ENCODE measurements at regions not wholly inside any gene's neighbourhood (a gene's known extent, or its start where the extent isn't known, plus 50 kb on each side); places are given as distances from the start of the nearest gene placed in this dataset.

DNA sequence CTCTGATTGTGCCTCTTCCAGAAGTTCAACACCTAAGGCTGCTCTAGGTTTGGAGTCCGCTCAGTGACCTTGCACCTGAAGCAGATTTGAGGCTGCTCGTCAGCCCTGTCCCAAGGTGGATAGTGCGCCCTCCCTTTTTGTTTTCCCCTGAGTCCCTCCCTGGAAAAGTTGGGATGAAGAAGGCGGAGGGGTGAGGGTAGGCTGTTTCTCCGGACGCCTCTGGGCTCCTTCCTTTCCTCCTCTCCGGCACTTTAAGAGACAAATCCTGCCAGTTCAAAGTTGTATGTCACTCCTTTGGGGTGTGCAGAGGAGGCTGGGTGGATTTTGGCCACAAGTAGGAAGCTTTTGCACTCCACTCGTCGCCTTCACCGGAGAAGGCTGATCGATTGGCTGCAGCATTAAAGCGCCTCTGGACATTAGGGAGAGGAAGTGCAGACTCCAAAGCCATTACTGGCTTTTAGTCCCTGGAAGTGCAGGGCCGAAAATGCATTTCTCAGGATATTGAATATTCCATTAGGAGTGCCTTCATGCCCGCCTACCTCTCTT, 81.9 kb upstream of the PRKG1 start:
- H3K4me3 ChIP-seq (ENCODE audit: low read length) = no peak overlapping the region
- no peaks in the 10 kb centered on the region for H3K9me3 ChIP-seq (ENCODE audit: control insufficient read depth, insufficient read depth, low read length)
- H3K4me1 ChIP-seq (ENCODE audit: control insufficient read depth, low read length) = no peaks in the 10 kb centered on the region
- no peaks in the 10 kb centered on the region for H3K9me2 ChIP-seq (replicated peaks; ENCODE audit: control insufficient read depth, low read length)
- H3F3A ChIP-seq (ENCODE audit: control insufficient read depth, insufficient read depth) = no peaks in the 10 kb centered on the region
- H3K79me2 ChIP-seq (ENCODE audit: control insufficient read depth, low read length) = no peaks in the 10 kb centered on the region
- no peak overlapping the region for H3K27ac ChIP-seq (ENCODE audit: low read depth, low read length)
- no peaks in the 10 kb centered on the region for H4K20me1 ChIP-seq (ENCODE audit: control insufficient read depth, insufficient read depth, low read depth, low read length)
- no peaks in the 10 kb centered on the region for H3K36me3 ChIP-seq (ENCODE audit: control insufficient read depth, low read length)
- peaks cover 10% of the 10 kb centered on the region for H3K27me3 ChIP-seq (ENCODE audit: control insufficient read depth, low read length)
- H3K4me2 ChIP-seq (ENCODE audit: low read length) = no peak overlapping the region
- TF ChIP-seq, protein P1, sequence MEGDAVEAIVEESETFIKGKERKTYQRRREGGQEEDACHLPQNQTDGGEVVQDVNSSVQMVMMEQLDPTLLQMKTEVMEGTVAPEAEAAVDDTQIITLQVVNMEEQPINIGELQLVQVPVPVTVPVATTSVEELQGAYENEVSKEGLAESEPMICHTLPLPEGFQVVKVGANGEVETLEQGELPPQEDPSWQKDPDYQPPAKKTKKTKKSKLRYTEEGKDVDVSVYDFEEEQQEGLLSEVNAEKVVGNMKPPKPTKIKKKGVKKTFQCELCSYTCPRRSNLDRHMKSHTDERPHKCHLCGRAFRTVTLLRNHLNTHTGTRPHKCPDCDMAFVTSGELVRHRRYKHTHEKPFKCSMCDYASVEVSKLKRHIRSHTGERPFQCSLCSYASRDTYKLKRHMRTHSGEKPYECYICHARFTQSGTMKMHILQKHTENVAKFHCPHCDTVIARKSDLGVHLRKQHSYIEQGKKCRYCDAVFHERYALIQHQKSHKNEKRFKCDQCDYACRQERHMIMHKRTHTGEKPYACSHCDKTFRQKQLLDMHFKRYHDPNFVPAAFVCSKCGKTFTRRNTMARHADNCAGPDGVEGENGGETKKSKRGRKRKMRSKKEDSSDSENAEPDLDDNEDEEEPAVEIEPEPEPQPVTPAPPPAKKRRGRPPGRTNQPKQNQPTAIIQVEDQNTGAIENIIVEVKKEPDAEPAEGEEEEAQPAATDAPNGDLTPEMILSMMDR (IDR thresholded peaks at IDR 0.05; ENCODE audit: low read depth, low read length, poor library complexity, severe bottlenecking) = no peak
- TF ChIP-seq EZH2phosphoT487 (IDR thresholded peaks at IDR 0.05; ENCODE audit: borderline replicate concordance, low read length) = no peak

DNA sequence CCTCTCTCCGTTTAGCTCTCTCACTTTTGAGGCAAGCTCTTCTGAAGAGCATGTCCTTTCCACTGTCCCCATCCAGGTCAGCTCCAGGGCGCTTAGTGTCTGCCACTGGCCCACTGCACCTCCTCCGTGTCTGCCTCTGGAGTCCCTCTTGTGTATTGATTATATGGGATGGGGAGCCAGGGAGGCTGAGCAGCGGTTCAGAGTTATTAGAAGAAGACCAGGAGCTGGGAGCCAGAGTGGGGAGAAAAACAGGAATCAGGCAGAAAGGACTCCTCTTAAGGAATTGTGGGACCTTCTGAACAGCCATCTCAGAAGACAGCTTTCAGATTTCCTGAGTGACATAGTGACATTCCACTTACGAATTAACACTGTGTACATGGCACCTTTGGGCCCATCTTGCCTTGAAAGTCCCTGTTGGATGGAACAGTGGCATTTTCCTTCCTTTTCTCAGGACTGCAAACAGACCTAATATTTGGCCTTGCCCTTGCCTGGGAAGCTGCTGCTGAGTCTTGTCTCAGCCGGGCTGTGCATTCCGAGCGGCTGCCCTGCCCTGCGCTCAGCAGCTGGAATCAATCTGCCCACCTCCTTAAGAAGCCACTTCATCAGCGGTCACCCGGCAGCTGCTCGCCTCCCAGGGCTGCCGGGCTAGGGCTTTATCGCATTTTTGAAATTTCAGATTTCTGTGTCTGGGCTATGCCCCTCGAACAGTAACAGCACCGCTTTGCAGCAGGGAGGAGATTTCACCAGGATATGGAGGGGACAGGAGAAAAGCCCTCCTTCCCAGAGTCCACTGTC, 81.1 kb upstream of the PRKG1 start:
- Histone ChIP-seq H3F3A (ENCODE audit: control insufficient read depth, insufficient read depth) (no peaks in the 10 kb centered on the region), H3K27me3 (ENCODE audit: control insufficient read depth, low read length) (peaks cover 12% of the 10 kb centered on the region), H3K9me3 (ENCODE audit: control insufficient read depth, insufficient read depth, low read length) (no peaks in the 10 kb centered on the region), H3K4me3 (ENCODE audit: low read length) (no peak overlapping the region), H4K20me1 (ENCODE audit: control insufficient read depth, insufficient read depth, low read depth, low read length) (no peaks in the 10 kb centered on the region), H3K27ac (ENCODE audit: low read depth, low read length) (no peak overlapping the region), H3K79me2 (ENCODE audit: control insufficient read depth, low read length) (no peaks in the 10 kb centered on the region), H3K4me1 (ENCODE audit: control insufficient read depth, low read length) (no peaks in the 10 kb centered on the region), H3K9me2 (replicated peaks; ENCODE audit: control insufficient read depth, low read length) (no peaks in the 10 kb centered on the region), H3K36me3 (ENCODE audit: control insufficient read depth, low read length) (no peaks in the 10 kb centered on the region), H3K4me2 (ENCODE audit: low read length) (no peak overlapping the region)
- TF ChIP-seq EZH2phosphoT487 (IDR thresholded peaks at IDR 0.05; ENCODE audit: borderline replicate concordance, low read length) = no peak
- TF ChIP-seq, protein P1 (IDR thresholded peaks at IDR 0.05; ENCODE audit: low read depth, low read length, poor library complexity, severe bottlenecking) = no peak

DNA sequence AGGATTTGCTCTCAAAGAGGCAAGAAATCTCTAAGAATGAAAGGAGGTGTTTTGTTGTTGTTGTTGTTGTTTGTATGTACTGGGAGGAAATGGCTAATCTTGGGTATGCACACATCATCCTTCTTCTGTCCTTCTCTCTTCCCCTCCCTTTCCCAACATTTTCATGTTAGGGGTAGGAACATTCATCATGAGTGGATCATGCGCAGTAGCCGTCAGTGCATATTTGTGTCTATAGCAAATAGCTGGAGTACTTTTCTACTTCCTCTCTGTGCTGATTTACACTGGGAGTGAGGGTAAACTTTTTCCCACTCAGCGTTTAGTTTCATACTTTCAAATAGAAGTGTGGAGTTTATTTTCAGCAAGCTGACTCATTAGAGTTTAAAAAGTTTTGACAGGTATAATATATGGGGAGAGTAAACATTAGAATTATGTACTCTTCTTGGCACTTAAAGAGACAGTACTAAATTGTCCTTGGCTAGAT, 80.5 kb upstream of the PRKG1 start:
- Histone ChIP-seq H3K27ac (ENCODE audit: low read depth, low read length) (no peak overlapping the region), H3K9me3 (ENCODE audit: control insufficient read depth, insufficient read depth, low read length) (no peaks in the 10 kb centered on the region), H3K27me3 (ENCODE audit: control insufficient read depth, low read length) (peaks cover 12% of the 10 kb centered on the region), H3K9me2 (replicated peaks; ENCODE audit: control insufficient read depth, low read length) (no peaks in the 10 kb centered on the region), H3K79me2 (ENCODE audit: control insufficient read depth, low read length) (no peaks in the 10 kb centered on the region), H3K4me3 (ENCODE audit: low read length) (no peak overlapping the region), H3K36me3 (ENCODE audit: control insufficient read depth, low read length) (no peaks in the 10 kb centered on the region), H3K4me1 (ENCODE audit: control insufficient read depth, low read length) (no peaks in the 10 kb centered on the region), H3F3A (ENCODE audit: control insufficient read depth, insufficient read depth) (no peaks in the 10 kb centered on the region), H3K4me2 (ENCODE audit: low read length) (no peak overlapping the region), H4K20me1 (ENCODE audit: control insufficient read depth, insufficient read depth, low read depth, low read length) (no peaks in the 10 kb centered on the region)
- no peak for TF ChIP-seq EZH2phosphoT487 (IDR thresholded peaks at IDR 0.05; ENCODE audit: borderline replicate concordance, low read length)
- TF ChIP-seq, protein P1 (IDR thresholded peaks at IDR 0.05; ENCODE audit: low read depth, low read length, poor library complexity, severe bottlenecking) = no peak

Measured in DOHH2 (cell line).